ENCODE measurements at regions not wholly inside any gene's neighbourhood (a gene's known extent, or its start where the extent isn't known, plus 50 kb on each side); places are given as distances from the start of the nearest gene placed in this dataset.

DNA sequence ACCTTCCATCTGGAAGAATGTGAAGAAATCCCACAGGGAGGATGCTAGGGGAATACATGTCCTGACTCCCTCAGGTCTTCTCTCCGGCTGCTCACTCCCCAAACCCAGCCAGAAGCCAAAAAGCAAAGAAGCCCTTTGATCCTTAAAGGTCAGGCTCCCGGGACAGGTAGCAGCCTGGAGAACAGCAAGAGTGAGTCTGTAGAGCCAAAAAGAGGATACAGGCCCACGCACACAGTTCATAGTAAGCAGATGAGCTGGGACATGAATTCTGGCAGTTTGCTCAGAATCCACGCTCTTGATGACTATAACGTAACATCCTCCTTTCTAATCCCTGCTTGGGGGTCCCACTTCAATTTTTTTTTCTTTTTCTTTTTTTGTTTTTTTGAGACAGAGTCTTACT lies 72.0 kb upstream of the SLC44A1 start:
- TF ChIP-seq, protein P1, sequence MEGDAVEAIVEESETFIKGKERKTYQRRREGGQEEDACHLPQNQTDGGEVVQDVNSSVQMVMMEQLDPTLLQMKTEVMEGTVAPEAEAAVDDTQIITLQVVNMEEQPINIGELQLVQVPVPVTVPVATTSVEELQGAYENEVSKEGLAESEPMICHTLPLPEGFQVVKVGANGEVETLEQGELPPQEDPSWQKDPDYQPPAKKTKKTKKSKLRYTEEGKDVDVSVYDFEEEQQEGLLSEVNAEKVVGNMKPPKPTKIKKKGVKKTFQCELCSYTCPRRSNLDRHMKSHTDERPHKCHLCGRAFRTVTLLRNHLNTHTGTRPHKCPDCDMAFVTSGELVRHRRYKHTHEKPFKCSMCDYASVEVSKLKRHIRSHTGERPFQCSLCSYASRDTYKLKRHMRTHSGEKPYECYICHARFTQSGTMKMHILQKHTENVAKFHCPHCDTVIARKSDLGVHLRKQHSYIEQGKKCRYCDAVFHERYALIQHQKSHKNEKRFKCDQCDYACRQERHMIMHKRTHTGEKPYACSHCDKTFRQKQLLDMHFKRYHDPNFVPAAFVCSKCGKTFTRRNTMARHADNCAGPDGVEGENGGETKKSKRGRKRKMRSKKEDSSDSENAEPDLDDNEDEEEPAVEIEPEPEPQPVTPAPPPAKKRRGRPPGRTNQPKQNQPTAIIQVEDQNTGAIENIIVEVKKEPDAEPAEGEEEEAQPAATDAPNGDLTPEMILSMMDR (IDR thresholded peaks at IDR 0.05), result no peak
- DNase-seq, result no peak
- Mint-ChIP-seq H3K36me3 (ENCODE audit: low read depth) (no peaks in the 10 kb centered on the region), H3K27ac (no peak overlapping the region), H3K4me3 (no peak overlapping the region), H3K27me3 (no peaks in the 10 kb centered on the region), H3K4me1 (no peaks in the 10 kb centered on the region), H3K9me3 (no peaks in the 10 kb centered on the region)
- intact Hi-C loops (cut with micrococcal nuclease), result no loop called here
- no peak for ATAC-seq (ENCODE audit: low read depth)
- CTCF ChIA-PET, result no interaction called here
- POLR2A ChIA-PET, result no interaction called here

DNA sequence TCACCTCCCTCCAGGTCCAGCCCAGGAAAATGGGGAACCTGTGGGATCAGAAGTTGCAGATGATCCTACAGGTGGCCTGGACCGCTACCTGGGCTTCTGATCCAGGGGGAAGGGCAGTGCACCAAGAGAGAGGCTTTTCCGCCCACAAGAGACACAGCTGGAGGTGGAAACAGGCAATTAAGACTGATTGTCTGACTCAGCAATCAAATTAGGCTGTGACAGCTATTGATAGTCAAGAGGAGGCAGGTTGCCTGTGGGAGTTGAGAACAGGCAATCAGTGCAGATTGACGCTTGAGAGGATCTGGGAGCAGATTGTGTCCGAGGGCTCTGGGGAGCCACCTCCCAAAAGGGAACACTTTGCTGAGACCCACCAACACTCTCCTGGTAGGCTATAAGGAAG lies 71.1 kb upstream of the SLC44A1 start:
- POLR2A ChIA-PET, result no interaction called here
- Mint-ChIP-seq H3K9me3 (no peaks in the 10 kb centered on the region), H3K4me1 (no peaks in the 10 kb centered on the region), H3K27ac (no peak overlapping the region), H3K4me3 (no peak overlapping the region), H3K27me3 (no peaks in the 10 kb centered on the region), H3K36me3 (ENCODE audit: low read depth) (no peaks in the 10 kb centered on the region)
- CTCF ChIA-PET, result no interaction called here
- DNase-seq (no peak), ATAC-seq (ENCODE audit: low read depth) (no peak)
- intact Hi-C loops (cut with micrococcal nuclease), result no loop called here
- TF ChIP-seq, protein P1 (IDR thresholded peaks at IDR 0.05), result no peak

DNA sequence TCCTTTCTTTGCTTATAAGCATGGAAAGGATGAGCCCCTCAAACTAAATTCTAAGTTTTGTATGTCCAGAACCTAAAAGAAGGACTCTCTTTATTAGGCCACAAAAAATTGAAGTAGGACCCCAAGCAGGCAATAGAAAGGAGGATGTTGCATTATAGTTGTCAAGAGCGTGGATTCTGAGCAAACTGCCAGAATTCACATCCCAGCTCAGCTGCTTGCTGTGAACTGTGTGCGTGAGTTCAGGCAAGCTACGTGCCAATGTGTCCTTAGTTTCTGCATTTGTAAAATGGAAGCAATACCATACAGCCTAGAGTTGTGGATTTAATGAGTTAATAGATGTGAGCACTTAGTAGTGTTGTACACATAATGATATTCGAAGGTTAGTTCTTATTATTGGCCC lies 70.6 kb upstream of the SLC44A1 start:
- H3K9me3 Mint-ChIP-seq, result no peaks in the 10 kb centered on the region
- TF ChIP-seq, protein P1 (IDR thresholded peaks at IDR 0.05), result no peak
- CTCF ChIA-PET, result no interaction called here
- no peaks in the 10 kb centered on the region for H3K4me1 Mint-ChIP-seq
- H3K27me3 Mint-ChIP-seq, result no peaks in the 10 kb centered on the region
- no peak overlapping the region for H3K27ac Mint-ChIP-seq
- DNase-seq (no peak), ATAC-seq (ENCODE audit: low read depth) (no peak)
- H3K36me3 Mint-ChIP-seq (ENCODE audit: low read depth), result no peaks in the 10 kb centered on the region
- no peak overlapping the region for H3K4me3 Mint-ChIP-seq
- POLR2A ChIA-PET, result no interaction called here
- intact Hi-C loops (cut with micrococcal nuclease), result no loop called here

- DNase-seq (no peak), ATAC-seq (ENCODE audit: low read depth) (no peak)
- intact Hi-C loops (cut with micrococcal nuclease), result no loop called here
- Mint-ChIP-seq H3K36me3 (ENCODE audit: low read depth) (no peaks in the 10 kb centered on the region), H3K4me3 (no peak overlapping the region), H3K4me1 (no peaks in the 10 kb centered on the region), H3K9me3 (no peaks in the 10 kb centered on the region), H3K27ac (no peak overlapping the region), H3K27me3 (no peaks in the 10 kb centered on the region)
- ChIA-PET CTCF (no interaction called here), POLR2A (interaction anchor here (0.7 kb wide), 1 partner anchor 276 kb away, joined by 3 read pairs; no protein-coding TSS in a partner anchor)
- TF ChIP-seq, protein P1 (IDR thresholded peaks at IDR 0.05), result no peak
Measured at GRCh38 chr9:105176194-105176593, 68.3 kb upstream of the SLC44A1 start.

DNA sequence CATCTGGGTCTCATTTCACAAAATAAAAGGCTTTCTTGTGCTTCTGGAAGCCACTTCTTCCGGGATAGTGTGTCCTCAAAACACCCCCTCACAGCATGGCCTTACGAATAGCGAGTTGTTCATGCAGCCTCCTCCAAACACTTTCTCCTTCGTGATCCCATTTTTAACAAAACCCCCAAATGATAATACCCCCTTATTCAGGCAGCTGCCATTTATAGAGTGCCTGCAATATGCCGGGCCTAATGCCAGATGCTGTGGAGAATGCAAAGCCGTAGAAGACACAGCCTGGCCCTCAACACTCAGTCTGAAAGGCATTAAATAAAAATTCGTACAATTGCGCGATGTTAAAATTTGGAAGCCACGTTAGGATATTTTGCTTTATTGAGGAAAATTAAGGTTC lies 66.4 kb upstream of the SLC44A1 start:
- ATAC-seq (ENCODE audit: low read depth) (no peak), DNase-seq (no peak)
- ChIA-PET CTCF (interaction anchor here (0.6 kb wide), 1 partner anchor 168 kb away, joined by 3 read pairs; no protein-coding TSS in a partner anchor), POLR2A (no interaction called here)
- Mint-ChIP-seq H3K4me1 (no peaks in the 10 kb centered on the region), H3K27ac (no peak overlapping the region), H3K4me3 (no peak overlapping the region), H3K27me3 (no peaks in the 10 kb centered on the region), H3K36me3 (ENCODE audit: low read depth) (no peaks in the 10 kb centered on the region), H3K9me3 (no peaks in the 10 kb centered on the region)
- intact Hi-C loops (cut with micrococcal nuclease), result no loop called here
- TF ChIP-seq, protein P1 (IDR thresholded peaks at IDR 0.05), result no peak
